Ovary (tissue), 7 donors: ENCODE measurements at regions not wholly inside any gene's neighbourhood (a gene's known extent, or its start where the extent isn't known, plus 50 kb on each side); places are given as distances from the start of the nearest gene placed in this dataset.

Experiments used
- DNase-seq, 5 donors: peaks; one replicate each; pipeline ENCODE4 v3.0.0-alpha.2; 2019 to 2020
- H3K27ac ChIP-seq, 2 donors: fragments of 200-600 bp; one replicate each; pipeline versions ENCODE4 v1.5.1 to v1.8.0; 2019 to 2022
- H3K27me3 ChIP-seq: fragments of 200-600 bp; one replicate; pipeline ENCODE4 v1.8.0; 2022
- H3K36me3 ChIP-seq: fragments of 200-600 bp; sonication (generic); one replicate; pipeline ENCODE4 v1.5.1; 2019
- H3K4me1 ChIP-seq: one replicate; pipeline ENCODE4 v1.8.1; 2013; ENCODE audit warnings: mild to moderate bottlenecking, moderate library complexity; ENCODE audit not compliant: insufficient read depth
- H3K4me3 ChIP-seq: fragments of 200-600 bp; sonication (generic); one replicate; pipeline ENCODE4 v1.5.1; 2017
- H3K9me3 ChIP-seq, 2 donors: fragments of 200-600 bp in 1 of 2; sonication (generic) in 1 of 2; one replicate each; pipeline versions ENCODE4 v1.5.1 to v1.8.1; 2013 to 2019; ENCODE audit warnings: mild to moderate bottlenecking in 1 of 2, moderate library complexity in 1 of 2
- CTCF ChIP-seq, 3 donors: fragments of 450-650 bp in 2 of 3; fragments of 200-600 bp in 1 of 3; IDR thresholded peaks; one replicate each; pipeline versions ENCODE4 v1.5.1 to v1.8.0; 2016 to 2022; ENCODE audit warnings: antibody characterized with exemption in 3 of 3, mild to moderate bottlenecking in 1 of 3
- EP300 ChIP-seq: sonication (generic); formaldehyde crosslinking; IDR thresholded peaks from one replicate; pipeline ENCODE4 v1.6.1; 2017; ENCODE audit warnings: antibody characterized with exemption
- POLR2A ChIP-seq: fragments of 450-650 bp; IDR thresholded peaks from one replicate; pipeline ENCODE4 v1.6.1; 2017; ENCODE audit warnings: antibody characterized with exemption, mild to moderate bottlenecking, moderate library complexity
- WGBS, 3 donors: extraction: QIAGEN DNeasy Blood & Tissue Kit in 1 of 3; methylation state at CpG; one replicate each; pipeline versions ENCODE4 v1.1.5 to v1.1.7; 2013 to 2017; 5-methylcytosine and 5-hydroxymethylcytosine counted together
- intact Hi-C, 4 donors: fragments of 100-400 bp; cut with DNase I; formaldehyde crosslinking; loops; one replicate each; pipeline versions ENCODE4 v1.11.0 to v1.15.1; 2022 to 2023
- donor health status: DM: no; HTN: no; CAD: no; lungs with moderate emphysema.
- donor health status: DM: no; HTN: no; CAD: no.
- donor health status: Bipolar disorder and iron deficiency.
- donor health status: DM: no; HTN: no; CAD: no.
- donor health status: DM: yes; HTN: yes; CAD: no.

DNA sequence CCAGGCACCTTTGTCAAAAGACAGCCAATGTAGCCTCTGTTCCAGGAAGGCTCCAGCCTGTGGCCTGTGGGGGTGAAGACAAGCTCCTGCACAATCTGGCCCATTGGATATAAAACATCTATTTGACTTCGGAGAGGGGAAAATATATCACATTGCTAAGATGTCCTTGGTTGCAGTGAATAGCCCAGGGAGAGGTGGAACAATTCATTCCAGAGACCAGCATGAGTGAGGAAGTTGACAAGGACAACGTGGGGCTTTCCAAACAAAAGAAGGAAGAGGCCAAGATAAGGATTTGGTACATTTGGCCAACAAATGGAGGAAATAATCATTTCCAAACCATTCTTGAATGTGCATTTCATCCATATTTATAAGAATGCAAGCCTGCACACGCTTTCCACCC, 187.0 kb downstream of the ETS2 start:
- Histone ChIP-seq H3K27ac (no peak overlapping the region), H3K27me3 (no peaks in the 10 kb centered on the region), H3K4me1 (peaks cover 17% of the 10 kb centered on the region), H3K9me3 (no peaks in the 10 kb centered on the region), H3K36me3 (no peaks in the 10 kb centered on the region), H3K4me3 (no peak overlapping the region)
- intact Hi-C loops = no loop called here
- DNase-seq = no peak
- TF ChIP-seq POLR2A (no peak), CTCF (IDR thresholded peaks at IDR 0.05) (no peak), EP300 (no peak)
- WGBS, 3 donors = 42 to 54% (median 43%) methylated on average over 3 of the region's 3 CpGs

DNA sequence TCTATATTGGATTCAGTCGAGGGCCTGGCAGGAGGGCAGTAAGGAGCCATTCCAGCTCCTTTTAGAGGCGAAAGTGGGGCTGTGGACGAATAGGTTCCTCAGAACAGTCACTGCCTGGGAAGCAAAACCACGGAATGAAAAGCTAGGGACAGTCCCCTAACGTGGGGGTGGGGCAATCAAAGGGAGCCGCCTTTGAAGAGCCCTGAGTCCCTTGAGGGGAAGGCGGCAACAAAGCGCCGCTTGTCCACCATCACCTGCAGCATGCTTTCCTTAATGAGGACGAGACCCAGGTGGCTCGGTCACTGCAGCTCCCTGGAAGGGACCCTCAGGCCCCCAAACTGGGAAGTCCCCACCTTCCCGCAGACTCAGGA, 184.7 kb downstream of the ETS2 start:
- Histone ChIP-seq H3K27me3 (no peaks in the 10 kb centered on the region), H3K36me3 (no peaks in the 10 kb centered on the region), H3K9me3 (no peaks in the 10 kb centered on the region), H3K4me1 (peaks cover 21% of the 10 kb centered on the region), H3K27ac (no peak overlapping the region), H3K4me3 (no peak overlapping the region)
- intact Hi-C loops = no loop called here
- no peak for DNase-seq
- 58 to 65% (median 65%) methylated on average over 12 of the region's 12 CpGs for WGBS, 3 donors
- TF ChIP-seq EP300 (no peak), POLR2A (no peak), CTCF (IDR thresholded peaks at IDR 0.05) (no peak)

GRCh38 chr21:38989745-38990423, 184.2 kb downstream of the ETS2 start:
- Histone ChIP-seq H3K36me3 (no peaks in the 10 kb centered on the region), H3K4me1 (peaks cover 25% of the 10 kb centered on the region), H3K27me3 (no peaks in the 10 kb centered on the region), H3K4me3 (no peak overlapping the region), H3K27ac (no peak overlapping the region), H3K9me3 (no peaks in the 10 kb centered on the region)
- TF ChIP-seq POLR2A (no peak), CTCF (IDR thresholded peaks at IDR 0.05) (no peak), EP300 (no peak)
- peak; percentile 58 to 78 (median 69) for DNase-seq
- WGBS, 3 donors = 8 to 22% (median 12%) methylated on average over 17 of the region's 17 CpGs
- intact Hi-C loops = no loop called here

DNA sequence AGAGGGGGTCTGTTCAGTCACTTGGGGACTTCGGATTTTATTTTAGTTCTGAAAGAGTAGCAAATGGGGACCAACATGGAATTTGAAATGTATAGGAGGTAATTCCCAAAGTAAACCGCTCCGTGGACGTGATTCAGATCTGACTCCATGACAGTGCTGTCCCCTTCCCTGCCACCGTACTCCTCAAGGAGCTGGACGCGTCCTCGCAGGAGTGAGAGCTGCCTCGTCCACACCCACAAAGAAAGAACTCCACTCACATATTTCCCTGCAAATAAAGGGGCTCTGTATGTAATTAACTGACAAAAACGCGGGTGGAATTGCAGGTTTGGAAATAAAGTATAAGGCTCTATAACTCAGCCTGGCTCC, 183.6 kb downstream of the ETS2 start:
- Histone ChIP-seq H3K9me3 (no peaks in the 10 kb centered on the region), H3K27ac (no peak overlapping the region), H3K4me3 (no peak overlapping the region), H3K36me3 (no peaks in the 10 kb centered on the region), H3K27me3 (no peaks in the 10 kb centered on the region), H3K4me1 (peaks cover 25% of the 10 kb centered on the region)
- TF ChIP-seq POLR2A = no peak
- TF ChIP-seq EP300 = no peak
- no peak for TF ChIP-seq CTCF (IDR thresholded peaks at IDR 0.05)
- DNase-seq = no peak
- WGBS, 3 donors = 58 to 61% (median 59%) methylated on average over 11 of the region's 11 CpGs
- intact Hi-C loops = no loop called here
